Brain pericyte (primary cell): ENCODE measurements at regions not wholly inside any gene's neighbourhood (a gene's known extent, or its start where the extent isn't known, plus 50 kb on each side); places are given as distances from the start of the nearest gene placed in this dataset.

ENCODE experiments used
- DNase-seq: peaks from one replicate; pipeline ENCODE4 v3.0.0-alpha.2; 2012; ENCODE audit warnings: low read depth, low spot score

DNA sequence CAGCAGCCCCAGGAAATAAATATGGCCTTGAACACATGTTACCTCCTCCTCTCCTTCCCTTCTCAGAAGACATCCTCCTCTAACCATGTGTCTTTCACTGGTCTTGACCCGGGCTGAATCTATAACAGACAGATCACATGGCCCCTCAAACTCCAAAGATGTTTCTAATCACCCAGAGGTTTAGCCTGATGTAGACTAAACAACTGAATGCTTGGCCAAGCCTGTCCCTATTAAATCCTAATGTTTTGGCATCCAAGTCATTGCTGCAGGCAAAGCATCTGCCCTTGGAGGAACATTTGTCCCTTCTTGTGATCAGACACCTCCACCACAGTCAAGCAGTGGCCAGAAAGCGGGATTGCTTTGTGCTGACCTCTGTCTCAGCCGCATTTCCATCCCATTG is 65.5 kb downstream of the ANKRD60 start:
- DNase-seq, result no peak

DNA sequence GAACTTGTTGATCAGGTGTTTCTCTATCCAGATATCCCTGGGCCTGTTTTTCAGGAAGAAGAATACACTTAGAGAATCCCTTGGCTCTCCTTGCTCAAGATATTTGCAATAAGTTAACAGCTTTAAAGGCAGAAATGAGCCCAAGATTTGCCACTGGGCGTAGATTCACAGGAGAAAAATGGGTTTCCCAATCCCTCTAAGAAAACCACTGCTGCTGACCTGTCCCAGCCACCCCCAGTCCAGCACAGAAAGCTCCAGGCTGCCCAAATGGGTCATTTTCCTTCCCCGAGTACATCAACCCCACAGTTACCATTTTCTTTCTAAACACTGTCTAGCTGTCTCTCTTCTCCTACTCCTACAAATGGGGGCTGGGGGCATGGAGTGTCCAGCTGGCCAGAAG is 67.3 kb downstream of the ANKRD60 start:
- no peak for DNase-seq

DNA sequence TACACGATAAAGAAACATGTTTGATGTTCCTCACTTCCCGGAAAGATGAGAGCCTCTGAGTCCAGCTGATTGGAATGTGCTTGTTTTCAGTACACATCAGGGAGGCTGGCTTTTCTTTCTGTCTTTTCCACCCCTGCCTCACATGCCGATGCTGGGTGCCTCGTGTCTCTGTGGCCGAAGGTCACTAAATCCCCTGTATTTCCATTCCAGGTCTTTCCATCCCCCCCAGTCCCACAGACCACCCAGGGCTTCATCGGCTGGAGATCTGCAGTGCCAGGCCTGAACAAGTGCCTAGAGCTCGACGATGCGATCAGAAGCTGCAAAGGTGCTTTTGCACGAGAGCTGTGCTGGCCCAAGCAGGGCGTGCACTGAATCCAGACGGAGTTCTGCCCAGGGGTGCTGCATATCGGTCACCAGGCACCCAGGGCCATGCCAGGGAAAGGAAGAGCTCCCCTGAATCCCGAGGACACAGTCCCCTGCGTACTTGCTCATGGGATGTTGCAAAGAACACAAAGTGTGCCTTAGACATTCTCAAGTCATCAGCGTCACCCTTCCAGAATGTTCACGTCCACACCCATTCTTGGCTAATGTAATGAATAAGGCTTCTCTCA is 67.9 kb downstream of the ANKRD60 start:
- no peak for DNase-seq

DNA sequence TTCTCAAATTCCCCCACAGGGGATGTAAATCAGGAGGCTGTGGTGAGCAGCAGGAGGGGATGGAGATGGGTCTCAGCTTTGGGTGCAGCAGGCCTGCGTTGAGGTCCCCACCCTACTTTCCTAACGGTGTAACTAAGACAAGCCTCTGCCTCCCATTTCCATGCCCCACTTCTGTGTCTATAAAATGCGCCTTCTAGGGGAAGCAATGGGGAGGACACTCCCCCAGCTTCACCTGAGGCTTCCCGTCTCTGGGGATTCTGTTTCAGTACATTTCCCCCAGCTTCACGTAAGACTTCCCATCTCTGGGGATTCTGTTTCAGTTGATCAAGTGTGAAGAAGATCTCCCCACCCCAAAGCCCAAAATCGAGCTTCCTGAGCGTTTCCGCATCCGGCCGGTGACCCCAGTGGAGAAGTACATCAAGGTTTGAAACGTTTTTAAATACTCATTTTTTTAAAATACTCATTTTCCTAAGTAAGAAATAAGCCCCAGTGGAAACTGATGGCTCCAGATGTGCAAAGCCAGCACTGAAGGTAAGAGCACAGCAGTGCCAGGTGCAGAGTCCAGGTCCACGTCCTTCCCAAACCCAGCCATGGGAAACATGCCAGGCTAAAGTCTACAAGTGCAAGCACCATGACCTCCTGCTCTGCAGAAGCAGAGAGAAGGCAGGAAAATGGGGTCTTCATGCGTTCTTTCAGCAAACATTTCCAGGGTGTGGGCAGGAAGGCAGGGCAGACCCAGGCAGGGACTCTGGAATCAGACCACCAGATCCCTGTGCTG is 73.1 kb downstream of the ANKRD60 start:
- DNase-seq, result no peak

DNA sequence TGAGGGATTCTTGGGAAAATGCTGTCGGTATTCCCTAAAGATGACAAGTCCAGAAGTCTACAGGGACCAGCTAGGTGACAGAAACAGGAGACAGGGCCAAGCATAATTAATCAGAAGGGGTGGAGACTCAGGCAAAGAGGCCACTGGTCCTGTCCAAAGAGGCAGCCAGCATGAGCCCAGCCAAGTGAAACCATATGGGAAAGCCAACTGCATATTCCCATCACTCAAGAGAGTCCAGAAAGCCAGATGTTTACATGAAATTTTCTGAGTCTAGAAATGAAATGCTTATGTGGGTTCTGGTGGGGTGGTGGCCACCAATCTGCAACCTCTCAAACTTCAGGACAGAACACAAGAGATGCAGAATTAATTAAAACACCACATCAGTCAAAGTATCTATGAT is 74.3 kb downstream of the ANKRD60 start:
- DNase-seq, result no peak

DNA sequence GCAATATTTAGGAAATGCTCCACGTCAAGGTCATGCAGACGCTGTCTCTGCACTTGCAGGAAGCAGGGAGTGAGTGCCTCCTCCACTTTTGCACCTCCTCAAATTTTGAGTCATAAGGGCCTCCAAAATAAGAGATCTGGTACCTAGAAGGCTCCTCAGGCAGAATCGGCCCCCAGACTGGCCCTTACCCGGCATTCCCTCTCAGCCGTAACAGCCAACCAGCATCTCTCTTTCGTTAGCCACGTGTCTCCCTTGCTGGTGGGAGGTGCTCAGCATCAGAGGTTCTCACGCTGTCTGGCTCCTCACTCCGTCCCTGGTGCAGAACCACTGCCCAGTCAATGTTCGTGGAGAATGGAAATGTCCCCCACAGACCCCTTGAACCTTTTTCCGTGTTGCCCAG is 75.3 kb downstream of the ANKRD60 start:
- no peak for DNase-seq

DNA sequence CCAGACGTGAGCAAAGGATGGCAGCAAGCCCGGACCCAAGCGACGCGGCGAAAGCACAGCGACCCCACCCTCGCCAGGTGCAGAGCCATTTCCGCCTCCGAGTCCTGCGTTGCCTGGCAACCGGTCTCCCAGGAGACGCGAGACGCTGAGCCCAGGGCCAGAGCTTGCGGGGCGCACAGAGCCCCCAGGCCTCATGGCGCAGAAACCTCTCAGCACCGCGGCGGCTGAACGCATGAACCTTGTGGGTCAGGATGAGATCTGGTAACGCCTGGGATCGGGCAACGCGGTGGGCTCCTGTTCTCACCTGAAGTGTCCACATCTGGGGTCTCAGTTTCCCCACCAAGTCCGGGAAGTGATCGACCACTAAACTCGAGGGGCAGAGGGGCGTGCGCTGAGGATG is 77.7 kb downstream of the ANKRD60 start:
- no peak for DNase-seq

DNA sequence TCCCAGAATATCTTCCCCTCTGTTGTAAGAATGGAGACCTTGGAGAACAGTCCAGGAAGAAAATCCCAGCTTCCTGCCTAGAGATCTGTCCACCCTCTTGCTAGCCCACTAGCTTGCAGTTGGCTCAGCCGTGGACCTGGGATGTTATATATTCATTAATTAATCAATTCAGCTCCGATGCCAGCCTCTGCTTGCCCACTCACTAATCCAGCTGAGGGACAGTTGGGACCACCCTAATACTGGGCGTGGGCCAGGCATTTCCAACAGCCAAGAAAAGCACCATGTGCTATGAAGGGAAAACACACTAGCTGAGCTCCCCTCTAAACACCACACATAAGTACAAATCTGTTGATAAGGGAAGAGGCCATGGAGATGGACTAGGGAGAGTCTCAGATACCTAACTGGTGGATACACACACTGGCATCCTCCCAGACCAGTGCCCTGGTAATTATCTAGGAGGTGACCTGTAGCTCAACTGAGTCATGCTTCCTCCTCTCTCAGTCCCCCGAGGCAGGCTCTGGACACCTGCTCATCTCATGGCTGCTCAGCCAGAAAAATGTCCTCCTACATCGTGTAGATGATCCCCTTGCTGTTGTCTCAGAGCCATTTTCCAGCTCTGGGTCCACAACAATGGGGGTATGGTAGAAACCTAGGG is 78.9 kb downstream of the ANKRD60 start:
- DNase-seq, result no peak

DNA sequence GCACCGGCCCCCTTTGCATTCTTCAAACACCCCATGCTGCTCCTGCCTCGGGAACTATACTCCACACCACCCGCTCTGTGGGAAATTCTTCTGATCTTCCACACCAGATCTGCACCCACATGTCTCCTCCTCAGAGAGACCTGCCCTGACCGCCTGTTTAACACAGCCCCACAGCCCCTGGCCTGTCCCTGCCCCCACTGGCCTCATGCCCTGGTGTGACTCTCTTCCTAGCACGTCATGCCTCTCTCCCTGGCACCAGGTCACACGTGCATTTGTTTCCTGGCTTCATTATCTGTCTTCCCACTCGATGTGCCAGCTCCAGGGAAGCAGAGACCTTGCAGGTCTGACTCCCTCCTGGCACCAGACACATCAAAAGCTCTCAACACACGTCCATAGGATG is 79.6 kb downstream of the ANKRD60 start:
- no peak for DNase-seq

DNA sequence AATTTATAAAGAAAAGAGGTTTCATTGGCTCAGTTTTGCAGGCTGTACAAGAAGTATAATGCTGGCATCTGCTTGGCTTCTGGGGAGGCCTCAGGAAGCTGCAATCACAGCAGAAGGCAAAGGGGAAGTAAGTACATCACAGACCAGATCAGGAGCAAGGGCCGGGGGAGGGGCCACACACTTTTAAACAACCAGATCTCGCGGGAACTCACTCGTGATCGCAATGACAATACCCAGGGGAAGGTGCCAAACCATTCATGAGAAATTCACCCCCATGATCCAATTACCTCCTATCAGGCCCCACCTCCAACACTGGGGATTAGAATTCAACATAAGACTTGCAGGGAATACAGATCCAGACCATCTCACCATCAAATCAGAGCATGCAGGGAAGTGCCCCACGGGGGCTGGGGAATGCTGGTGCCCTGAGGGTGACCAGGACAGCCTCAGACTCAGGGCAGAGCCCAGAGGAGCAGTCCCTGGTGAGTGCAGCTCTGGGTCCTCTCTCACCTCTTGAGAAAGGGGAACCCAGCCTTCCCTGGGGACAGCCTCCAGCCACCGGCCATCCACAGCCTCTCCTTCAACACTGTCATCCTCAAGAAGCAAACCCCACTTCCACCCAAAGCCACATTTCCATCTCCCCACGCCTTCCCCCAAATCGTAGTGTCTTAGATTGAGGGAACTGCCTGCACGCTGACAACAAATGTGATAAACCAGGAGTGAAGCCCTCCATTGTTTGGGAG is 80.7 kb downstream of the ANKRD60 start:
- DNase-seq, result no peak

DNA sequence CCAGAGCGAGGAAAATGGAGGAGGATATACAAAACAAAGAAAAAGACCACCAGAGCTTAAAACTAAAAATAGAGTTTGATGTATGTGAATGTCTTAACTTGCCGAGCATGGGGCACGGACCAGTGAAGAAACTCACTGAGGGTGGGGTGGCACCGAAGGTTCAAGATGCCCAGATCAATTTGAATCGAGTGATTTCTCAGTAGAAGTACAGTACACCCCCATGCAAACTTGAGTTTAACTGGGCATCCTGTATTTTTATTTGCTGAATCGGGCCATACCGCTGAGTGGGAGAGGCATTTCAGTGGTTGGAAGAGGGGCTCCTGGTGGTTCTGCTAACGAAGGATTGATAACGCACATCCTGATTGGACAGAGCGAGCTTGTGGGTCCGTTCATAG is 81.7 kb downstream of the ANKRD60 start:
- DNase-seq, result no peak

DNA sequence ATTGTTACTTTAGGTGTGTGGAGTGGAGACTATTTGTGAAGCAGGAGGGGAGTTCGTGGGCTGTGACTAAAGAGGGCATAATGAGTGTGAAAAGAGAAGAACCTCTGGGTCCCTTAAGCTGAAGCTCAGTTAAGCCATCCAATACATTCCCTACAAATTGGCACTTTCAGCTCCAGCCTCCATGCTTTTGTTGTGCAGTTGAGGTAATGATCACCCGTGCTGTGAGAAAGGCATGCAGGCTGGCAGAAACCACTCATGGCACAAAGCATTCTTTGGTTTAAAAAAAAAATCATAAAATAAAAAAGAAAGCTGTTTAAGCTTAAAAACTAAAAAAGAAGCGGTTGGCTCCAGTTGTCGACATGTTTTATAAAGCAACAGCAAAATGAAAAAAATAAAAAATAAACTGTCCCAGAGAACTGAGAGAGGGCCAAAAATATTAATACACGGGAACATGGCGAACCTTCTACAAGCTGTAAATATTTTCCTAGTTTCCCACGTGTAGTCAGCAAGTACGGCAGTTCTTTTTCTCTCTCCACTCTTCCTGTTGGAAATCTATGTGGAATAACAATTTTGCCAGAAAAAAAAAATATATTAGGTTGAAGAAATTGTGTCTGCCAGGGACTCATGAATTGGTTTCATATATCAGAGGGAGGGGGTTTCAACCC is 82.2 kb downstream of the ANKRD60 start:
- no peak for DNase-seq

DNA sequence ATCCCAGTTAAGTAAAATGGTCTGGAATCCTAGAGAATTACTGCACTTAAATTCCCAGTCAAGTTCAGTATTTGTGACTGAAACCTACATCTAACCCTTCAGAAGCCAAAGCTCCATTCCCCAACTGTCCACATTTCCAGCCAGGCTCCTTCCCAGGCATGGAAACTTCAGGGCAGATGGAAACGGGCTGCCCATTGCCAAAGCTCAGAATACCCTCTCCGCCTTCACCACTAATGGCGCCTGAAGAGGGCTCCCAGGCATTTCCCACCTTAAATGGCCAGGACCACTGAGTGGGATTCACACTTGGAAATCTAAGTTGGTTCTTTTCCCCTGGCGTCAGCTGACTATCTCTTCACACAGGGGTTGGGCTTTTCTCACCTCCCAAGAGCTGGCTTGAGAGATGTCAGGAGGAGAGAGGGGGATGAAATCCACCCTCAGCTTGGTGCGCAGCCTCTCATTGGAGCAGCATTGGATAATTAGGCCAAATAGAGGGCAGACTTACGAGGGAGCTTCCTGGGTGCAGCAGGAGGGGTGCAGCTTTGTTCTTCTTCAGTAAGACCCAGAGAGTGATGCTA is 82.9 kb downstream of the ANKRD60 start:
- no peak for DNase-seq

DNA sequence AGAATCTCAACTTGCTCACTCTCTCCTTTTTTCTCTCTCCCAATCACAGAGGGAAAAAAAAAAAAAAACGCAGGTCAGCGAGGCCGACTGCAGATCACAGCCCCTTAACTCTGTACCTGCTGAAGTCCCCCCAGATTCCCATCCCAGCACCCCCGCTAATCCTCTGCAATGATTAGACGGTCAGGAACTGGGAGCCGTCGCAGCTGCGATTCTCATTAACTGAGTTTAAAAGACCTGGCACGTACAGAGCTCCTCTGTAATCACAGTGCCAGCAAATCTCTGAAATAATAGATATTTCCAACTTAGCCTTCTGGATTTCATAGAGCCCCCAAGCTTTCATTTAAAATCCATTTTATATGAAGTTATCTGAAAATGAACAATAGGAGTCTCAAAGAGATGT is 84.4 kb downstream of the ANKRD60 start:
- DNase-seq, result no peak

DNA sequence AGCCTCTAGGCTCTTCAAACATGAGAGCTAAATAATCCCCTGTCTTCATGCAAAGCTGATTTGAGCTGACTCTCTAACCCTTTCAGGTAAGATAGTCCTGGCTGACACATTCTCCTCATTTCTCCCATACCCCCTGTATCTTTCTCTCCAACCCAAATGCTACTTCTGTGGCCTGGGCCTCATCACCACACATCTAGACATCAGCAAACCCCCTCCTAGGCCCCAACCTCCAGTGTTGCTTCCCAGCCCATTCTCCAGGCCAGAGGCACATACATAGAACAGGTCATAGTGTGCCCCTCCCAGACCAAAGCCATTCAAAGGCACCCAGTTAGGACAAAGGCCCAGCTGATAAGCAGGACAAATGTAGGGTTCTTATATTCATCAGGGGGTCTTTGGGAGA is 84.9 kb downstream of the ANKRD60 start:
- no peak for DNase-seq

DNA sequence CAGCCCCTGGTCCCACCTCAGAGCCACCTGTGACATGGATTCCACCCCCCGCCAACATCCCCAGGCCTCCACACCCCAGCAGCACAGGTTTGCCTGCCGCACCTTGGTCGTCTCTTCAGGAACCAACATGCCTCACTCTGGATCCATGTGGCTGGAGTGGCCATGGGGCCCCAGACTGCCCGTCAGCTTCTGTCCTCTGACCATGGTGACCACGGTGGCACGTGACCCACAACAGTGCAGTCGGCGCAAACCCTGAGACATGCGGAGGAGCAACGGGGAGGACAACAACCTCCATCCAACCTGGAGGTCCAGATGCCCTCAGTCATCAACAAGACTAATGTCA is 85.6 kb downstream of the ANKRD60 start:
- no peak for DNase-seq

DNA sequence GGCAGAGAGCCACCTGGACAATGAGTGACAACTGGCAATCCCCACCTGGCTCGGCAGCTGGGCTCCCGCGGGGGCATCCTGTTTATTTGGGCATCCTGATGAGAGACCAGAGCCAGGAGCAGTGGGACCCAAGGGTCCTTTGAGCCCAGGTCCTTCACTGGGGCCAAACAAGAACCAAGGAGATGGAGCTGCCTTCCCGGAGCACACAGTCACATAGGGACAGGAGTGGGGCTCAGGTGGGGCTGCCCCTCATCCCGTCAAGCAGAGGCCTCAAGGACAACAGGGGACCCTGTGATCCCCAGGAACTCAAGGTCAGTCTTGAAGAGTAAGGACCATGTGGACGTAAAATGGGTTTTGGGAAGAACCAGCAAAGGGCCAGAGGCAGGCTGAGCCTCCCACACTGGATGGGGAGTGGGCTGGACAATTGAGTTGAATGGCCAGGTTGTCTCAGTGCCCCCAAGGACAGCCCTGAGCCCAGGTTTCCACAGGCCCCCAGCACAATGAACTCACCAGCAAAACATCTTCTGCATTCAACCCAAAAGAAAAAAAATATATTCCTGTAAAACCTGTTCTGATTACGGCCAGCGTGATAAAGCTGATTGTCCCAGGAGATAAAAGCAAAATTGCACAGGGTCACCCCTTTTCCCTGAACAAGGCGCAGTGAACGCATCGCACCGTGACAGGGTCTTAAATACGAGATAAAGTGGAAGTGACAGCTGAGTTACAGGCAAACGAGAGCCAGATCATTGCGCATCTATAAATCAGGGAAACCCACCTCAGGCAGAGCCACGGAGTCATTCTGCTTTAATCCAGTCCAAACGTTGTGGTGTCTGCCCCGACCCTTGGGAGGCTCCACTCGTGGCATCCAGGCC is 86.2 kb downstream of the ANKRD60 start:
- no peak for DNase-seq

DNA sequence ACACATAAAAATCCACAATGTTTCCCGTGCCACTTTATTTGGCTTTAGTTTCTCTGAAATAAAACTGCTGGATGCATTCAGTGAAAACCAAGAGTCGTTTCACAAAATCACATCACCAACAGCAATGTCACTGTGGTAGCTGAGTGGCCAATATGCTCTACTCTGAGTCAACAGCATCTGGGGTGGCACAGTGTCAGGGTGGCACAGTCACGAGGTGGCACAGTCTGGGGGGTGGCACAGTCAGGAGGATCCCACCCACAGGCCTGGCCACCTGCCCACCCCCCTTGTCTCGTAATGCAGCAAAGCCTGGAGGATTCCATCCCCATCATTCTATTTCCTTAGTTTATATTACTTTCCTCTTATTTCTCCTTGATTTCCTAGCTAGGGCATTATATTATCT is 87.0 kb downstream of the ANKRD60 start:
- no peak for DNase-seq

DNA sequence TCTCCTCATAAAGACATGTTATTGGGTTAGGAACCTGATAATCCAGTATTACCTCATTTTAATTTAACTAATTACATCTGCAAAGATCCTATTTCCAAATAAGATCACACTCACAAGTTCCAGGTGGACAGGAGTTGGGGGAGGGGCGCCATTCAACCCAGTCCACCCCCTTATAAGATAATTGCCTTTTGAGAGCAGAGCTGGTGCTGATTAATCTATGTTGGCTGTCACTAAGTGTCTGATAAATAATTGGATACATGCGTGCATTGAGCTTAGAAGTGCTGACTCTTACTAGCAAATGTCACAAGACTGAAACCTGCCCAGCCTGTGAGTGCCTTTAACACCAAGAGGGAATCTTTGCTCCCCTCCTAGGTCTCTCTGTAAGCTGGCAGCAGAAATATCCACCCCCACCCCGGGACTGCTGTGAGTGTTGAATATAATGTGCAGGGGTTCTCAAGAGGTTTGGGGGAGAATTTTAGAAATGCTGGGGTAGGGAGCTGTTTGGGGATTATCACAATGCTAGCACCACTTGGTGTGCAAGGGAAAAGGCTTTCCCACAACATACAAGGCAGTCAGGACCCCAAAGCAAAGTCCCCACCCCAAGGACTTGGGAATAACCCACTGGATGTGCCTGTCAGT is 87.5 kb downstream of the ANKRD60 start:
- no peak for DNase-seq
